ENCODE measurements at regions not wholly inside any gene's neighbourhood (a gene's known extent, or its start where the extent isn't known, plus 50 kb on each side); places are given as distances from the start of the nearest gene placed in this dataset.
A peak's percentile ranks its signal among the peaks of the same experiment; 100 is the strongest.

DNA sequence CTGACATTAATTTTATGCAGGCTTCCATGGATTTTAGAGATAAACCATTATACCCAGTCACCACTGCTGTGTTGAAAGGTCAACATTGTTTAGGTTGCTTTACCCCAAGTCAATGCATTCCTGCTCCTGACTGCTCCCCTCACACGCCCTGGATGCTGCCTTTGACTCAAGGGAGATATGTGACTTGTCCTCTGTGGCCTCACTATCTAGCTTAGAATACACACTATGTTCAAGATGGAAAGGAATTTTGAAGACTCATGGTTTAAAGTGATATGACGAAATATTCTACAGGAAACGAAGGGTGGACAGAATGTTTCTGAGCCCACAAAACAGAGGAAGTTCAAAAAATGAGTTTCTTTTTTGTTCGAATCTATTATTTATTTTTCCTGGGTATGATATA lies 170.4 kb upstream of the NR5A2 start:
- TF ChIP-seq, protein P1, sequence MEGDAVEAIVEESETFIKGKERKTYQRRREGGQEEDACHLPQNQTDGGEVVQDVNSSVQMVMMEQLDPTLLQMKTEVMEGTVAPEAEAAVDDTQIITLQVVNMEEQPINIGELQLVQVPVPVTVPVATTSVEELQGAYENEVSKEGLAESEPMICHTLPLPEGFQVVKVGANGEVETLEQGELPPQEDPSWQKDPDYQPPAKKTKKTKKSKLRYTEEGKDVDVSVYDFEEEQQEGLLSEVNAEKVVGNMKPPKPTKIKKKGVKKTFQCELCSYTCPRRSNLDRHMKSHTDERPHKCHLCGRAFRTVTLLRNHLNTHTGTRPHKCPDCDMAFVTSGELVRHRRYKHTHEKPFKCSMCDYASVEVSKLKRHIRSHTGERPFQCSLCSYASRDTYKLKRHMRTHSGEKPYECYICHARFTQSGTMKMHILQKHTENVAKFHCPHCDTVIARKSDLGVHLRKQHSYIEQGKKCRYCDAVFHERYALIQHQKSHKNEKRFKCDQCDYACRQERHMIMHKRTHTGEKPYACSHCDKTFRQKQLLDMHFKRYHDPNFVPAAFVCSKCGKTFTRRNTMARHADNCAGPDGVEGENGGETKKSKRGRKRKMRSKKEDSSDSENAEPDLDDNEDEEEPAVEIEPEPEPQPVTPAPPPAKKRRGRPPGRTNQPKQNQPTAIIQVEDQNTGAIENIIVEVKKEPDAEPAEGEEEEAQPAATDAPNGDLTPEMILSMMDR (IDR thresholded peaks at IDR 0.05; ENCODE audit: low read length, missing control alignments): no peak

DNA sequence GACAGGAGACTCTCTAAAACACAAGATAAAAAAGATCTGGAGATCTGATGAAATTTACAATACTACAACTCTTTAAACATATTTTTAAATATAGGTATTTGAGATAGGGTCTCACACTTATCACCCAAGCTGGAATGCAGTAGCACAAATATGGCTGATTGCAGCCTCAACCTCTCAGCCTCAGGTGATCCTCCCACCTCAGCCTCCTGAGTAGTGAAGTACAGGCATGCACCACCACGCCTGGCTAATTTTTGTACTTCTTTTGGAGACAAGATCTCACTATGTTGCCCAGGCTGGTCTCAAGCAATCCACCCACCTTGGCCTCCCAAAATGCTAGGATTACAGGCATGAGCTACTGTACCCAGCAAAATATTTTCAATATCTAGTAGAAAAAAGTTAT lies 170.0 kb upstream of the NR5A2 start:
- no peak for DNase-seq (ENCODE audit: low read depth)
- no peak overlapping the region for H3K4me3 ChIP-seq (replicated peaks; ENCODE audit: low read depth, low read length)
- TF ChIP-seq, protein P1 (IDR thresholded peaks at IDR 0.05; ENCODE audit: low read length, missing control alignments): no peak

More for the DNA sequence above, 170.4 kb upstream of the NR5A2 start:
- H3K4me3 ChIP-seq (replicated peaks; ENCODE audit: low read depth, low read length): no peak overlapping the region
- DNase-seq (ENCODE audit: low read depth): peak; percentile 65

- TF ChIP-seq, protein P1 (IDR thresholded peaks at IDR 0.05; ENCODE audit: low read length, missing control alignments): no peak
- H3K4me3 ChIP-seq (replicated peaks; ENCODE audit: low read depth, low read length): no peak overlapping the region
- no peak for DNase-seq (ENCODE audit: low read depth)
Measured at GRCh38 chr1:199858171-199858570, 169.3 kb upstream of the NR5A2 start.

DNA sequence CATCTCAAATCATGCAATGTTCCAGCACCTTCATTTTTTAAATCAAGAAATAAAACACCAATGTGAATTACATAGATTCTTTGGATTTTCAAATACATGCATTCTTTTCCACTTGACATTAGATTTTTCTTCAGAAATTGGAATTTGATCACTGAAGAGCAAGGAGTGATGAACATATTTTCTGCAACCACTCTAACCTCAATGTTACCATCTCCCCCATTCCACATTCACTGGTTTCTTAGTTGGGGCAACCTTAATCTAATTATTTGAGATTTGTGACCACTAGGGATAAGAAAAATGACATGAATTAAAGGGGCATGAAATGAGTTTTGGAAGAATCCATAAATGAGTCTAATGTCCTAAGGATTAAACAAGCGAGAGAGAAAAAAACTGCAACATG lies 168.7 kb upstream of the NR5A2 start:
- H3K4me3 ChIP-seq (replicated peaks; ENCODE audit: low read depth, low read length): no peak overlapping the region
- TF ChIP-seq, protein P1 (IDR thresholded peaks at IDR 0.05; ENCODE audit: low read length, missing control alignments): no peak
- DNase-seq (ENCODE audit: low read depth): no peak

GRCh38 chr1:199859491-199859933 lies 168.0 kb upstream of the NR5A2 start:
- no peak overlapping the region for H3K4me3 ChIP-seq (replicated peaks; ENCODE audit: low read depth, low read length)
- TF ChIP-seq, protein P1 (IDR thresholded peaks at IDR 0.05; ENCODE audit: low read length, missing control alignments): no peak
- DNase-seq (ENCODE audit: low read depth): peak; percentile 93

DNA sequence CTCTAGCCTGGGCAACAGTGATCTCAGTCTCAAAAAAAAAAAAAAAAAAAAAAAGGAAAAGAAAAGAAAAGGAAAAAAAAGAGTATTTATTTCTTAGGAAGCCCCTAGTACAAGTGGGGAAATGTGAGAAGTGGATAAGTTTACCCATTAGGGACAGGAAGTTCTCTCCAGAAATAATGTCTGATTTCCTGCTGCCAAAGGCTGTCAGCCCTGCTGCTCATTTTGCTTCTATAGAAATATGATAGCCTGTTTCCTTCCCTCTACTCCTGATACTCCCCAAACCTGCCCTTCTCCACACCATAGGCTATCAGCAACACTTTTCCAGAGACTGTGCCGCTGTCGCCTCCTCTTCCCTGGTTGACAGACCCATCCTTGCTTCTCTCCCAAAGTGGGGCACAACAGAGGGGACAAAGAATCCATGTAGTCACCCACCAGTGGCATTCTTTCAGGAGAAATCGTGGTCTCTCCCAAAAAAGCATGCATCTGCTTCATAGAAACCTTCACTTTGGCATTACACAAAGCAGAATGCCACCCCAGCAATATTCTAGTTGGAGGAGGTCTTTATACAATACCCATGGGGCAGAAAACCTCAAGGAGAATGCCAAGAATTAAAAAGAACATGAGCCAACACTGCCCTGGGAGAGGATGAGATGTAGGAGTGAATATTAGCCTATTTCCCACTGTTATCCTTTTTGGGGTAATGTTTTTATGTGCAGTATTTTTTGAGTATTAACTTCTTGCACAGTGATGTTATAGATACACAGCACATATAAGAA lies 166.3 kb upstream of the NR5A2 start:
- TF ChIP-seq, protein P1 (IDR thresholded peaks at IDR 0.05; ENCODE audit: low read length, missing control alignments): no peak
- peak; percentile 19 for DNase-seq (ENCODE audit: low read depth)
- no peak overlapping the region for H3K4me3 ChIP-seq (replicated peaks; ENCODE audit: low read depth, low read length)

DNA sequence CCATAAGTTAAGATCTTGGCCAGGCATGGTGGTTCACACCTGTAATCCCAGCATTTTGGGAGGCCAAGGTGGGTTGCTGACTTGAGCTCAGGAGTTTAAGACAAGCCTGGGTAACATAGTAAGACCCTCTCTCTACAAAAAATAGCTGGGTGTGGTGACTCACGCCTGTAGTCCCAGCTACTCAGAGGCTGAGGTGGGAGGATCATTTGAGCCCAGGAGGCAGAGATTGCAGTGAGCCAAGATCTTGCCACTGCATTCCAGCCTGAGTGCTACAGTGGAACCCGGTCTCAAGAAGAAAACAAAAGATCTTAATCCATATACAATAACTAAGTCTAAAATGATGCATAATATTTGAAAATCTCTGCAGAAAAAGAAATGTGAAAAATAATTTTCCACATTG lies 165.5 kb upstream of the NR5A2 start:
- H3K4me3 ChIP-seq (replicated peaks; ENCODE audit: low read depth, low read length): no peak overlapping the region
- peak; percentile 16 for DNase-seq (ENCODE audit: low read depth)
- TF ChIP-seq, protein P1 (IDR thresholded peaks at IDR 0.05; ENCODE audit: low read length, missing control alignments): no peak
